OCI-LY7 (cell line): ENCODE measurements at regions not wholly inside any gene's neighbourhood (a gene's known extent, or its start where the extent isn't known, plus 50 kb on each side); places are given as distances from the start of the nearest gene placed in this dataset.

ENCODE experiments used
- EZH2phosphoT487 ChIP-seq: fragments of 200-600 bp; sonication (generic); IDR thresholded peaks from 2 replicates; pipeline ENCODE4 v1.6.1; 2018; ENCODE audit warnings: low read depth, borderline replicate concordance, mild to moderate bottlenecking, mixed run types, antibody characterized with exemption, low read length, moderate library complexity, mixed read lengths
- TF ChIP-seq, protein P1 (sequence below): fragments of 200-600 bp; sonication (generic); conservative IDR thresholded peaks from 2 replicates; pipeline ENCODE4 v1.5.1; 2014; ENCODE audit warnings: mild to moderate bottlenecking, antibody characterized with exemption, low read length, moderate library complexity, mixed read lengths

DNA sequence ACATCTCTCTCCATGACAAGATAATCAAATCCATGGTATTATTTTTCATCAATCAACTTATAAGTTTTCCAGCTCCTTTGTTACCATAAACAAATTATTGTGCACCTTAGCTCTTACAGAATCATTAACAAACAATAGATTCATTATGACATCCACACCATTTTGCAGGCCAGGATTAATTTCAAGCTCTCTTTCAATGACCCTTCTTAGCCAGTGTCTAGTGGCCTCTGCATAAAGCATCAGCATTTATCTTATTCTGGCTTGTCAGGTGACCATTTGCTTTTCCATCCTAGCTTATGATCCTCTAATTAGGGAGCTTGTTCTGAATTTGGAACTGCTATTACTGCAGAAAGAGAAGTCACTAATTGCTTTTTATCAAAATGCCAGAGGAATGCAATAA, 806.2 kb upstream of the CHAC2 start:
- TF ChIP-seq, protein P1, sequence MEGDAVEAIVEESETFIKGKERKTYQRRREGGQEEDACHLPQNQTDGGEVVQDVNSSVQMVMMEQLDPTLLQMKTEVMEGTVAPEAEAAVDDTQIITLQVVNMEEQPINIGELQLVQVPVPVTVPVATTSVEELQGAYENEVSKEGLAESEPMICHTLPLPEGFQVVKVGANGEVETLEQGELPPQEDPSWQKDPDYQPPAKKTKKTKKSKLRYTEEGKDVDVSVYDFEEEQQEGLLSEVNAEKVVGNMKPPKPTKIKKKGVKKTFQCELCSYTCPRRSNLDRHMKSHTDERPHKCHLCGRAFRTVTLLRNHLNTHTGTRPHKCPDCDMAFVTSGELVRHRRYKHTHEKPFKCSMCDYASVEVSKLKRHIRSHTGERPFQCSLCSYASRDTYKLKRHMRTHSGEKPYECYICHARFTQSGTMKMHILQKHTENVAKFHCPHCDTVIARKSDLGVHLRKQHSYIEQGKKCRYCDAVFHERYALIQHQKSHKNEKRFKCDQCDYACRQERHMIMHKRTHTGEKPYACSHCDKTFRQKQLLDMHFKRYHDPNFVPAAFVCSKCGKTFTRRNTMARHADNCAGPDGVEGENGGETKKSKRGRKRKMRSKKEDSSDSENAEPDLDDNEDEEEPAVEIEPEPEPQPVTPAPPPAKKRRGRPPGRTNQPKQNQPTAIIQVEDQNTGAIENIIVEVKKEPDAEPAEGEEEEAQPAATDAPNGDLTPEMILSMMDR = no peak
- TF ChIP-seq EZH2phosphoT487 = no peak
